H1 (cell line): ENCODE measurements at regions not wholly inside any gene's neighbourhood (a gene's known extent, or its start where the extent isn't known, plus 50 kb on each side); places are given as distances from the start of the nearest gene placed in this dataset.

Experiments used
- EP300 ChIP-seq, 2 experiments: IDR thresholded peaks; 1 replicate in 1 of 2; 2 replicates in 1 of 2; pipeline ENCODE4 v1.6.1; 2011 to 2012; ENCODE audit warnings: low read depth in 2 of 2, low read length in 2 of 2, mild to moderate bottlenecking in 2 of 2, borderline replicate concordance in 1 of 2, inconsistent platforms in 1 of 2, moderate library complexity in 1 of 2
- POU5F1 ChIP-seq: IDR thresholded peaks from 2 replicates; pipeline ENCODE4 v1.6.1; 2011; ENCODE audit warnings: low read depth, mild to moderate bottlenecking, low read length, moderate library complexity
- SIN3A ChIP-seq, 2 experiments: IDR thresholded peaks in 1 of 2; conservative IDR thresholded peaks in 1 of 2; 2 replicates each; pipeline ENCODE4 v1.6.1; 2011 to 2012; ENCODE audit warnings: low read length in 2 of 2, improper control_type of control experiment in 1 of 2, low read depth in 1 of 2, mild to moderate bottlenecking in 1 of 2
- TF ChIP-seq, protein P1 (sequence below), 3 experiments: IDR thresholded peaks; 1 replicate in 2 of 3; 2 replicates in 1 of 3; pipeline versions ENCODE4 v1.5.1 to v1.6.1; 2011; ENCODE audit warnings: low read length in 3 of 3, mild to moderate bottlenecking in 3 of 3, inconsistent platforms in 2 of 3, low read depth in 1 of 3, moderate library complexity in 1 of 3; ENCODE audit not compliant: insufficient read depth in 1 of 3; ENCODE audit errors: control extremely low read depth in 1 of 3

DNA sequence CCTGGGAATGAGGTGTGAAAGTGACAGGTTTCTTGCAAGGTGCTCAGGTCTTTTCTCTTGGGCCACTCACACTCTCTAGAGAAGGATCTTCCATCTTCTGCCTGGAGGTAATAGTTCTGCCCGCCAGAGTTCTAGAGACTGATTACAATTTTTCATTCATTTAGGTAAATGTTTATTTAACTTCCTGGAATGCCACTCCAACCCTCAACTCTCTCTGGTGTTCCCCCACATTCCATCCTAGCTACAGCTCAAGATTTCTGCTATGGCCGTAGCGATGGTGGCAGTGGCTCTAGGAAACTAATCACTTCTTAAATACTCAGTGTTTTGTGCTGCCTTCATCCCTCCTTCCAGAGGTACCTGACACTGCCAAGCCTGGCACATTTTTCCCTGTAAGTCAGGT is 174.6 kb downstream of the WDR11 start:
- TF ChIP-seq POU5F1 = no peak
- TF ChIP-seq, protein P1, sequence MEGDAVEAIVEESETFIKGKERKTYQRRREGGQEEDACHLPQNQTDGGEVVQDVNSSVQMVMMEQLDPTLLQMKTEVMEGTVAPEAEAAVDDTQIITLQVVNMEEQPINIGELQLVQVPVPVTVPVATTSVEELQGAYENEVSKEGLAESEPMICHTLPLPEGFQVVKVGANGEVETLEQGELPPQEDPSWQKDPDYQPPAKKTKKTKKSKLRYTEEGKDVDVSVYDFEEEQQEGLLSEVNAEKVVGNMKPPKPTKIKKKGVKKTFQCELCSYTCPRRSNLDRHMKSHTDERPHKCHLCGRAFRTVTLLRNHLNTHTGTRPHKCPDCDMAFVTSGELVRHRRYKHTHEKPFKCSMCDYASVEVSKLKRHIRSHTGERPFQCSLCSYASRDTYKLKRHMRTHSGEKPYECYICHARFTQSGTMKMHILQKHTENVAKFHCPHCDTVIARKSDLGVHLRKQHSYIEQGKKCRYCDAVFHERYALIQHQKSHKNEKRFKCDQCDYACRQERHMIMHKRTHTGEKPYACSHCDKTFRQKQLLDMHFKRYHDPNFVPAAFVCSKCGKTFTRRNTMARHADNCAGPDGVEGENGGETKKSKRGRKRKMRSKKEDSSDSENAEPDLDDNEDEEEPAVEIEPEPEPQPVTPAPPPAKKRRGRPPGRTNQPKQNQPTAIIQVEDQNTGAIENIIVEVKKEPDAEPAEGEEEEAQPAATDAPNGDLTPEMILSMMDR (IDR thresholded peaks at IDR 0.05; ENCODE audit: control extremely low read depth in 1 of 3, insufficient read depth in 1 of 3, low read depth in 1 of 3, low read length in 3 of 3) = no peak
- no peak for TF ChIP-seq SIN3A (conservative IDR thresholded peaks at IDR 0.05 in 1 of 2, IDR thresholded peaks at IDR 0.05 in 1 of 2; ENCODE audit: low read depth in 1 of 2, low read length in 2 of 2)
- TF ChIP-seq EP300 (IDR thresholded peaks at IDR 0.05; ENCODE audit: borderline replicate concordance in 1 of 2, low read depth in 2 of 2, low read length in 2 of 2) = no peak
